HL-60 (cell line): ENCODE measurements at regions not wholly inside any gene's neighbourhood (a gene's known extent, or its start where the extent isn't known, plus 50 kb on each side); places are given as distances from the start of the nearest gene placed in this dataset.

Source experiments
- CTCF ChIP-seq: IDR thresholded peaks from one replicate; pipeline ENCODE4 v1.5.1; 2011; ENCODE audit warnings: low read length, control low read depth, inconsistent platforms; ENCODE audit not compliant: insufficient read depth
- GABPA ChIP-seq: IDR thresholded peaks from 2 replicates; pipeline ENCODE4 v1.6.1; 2012; ENCODE audit warnings: low read depth

- TF ChIP-seq GABPA (no peak), CTCF (no peak)
These were observed 66.9 kb upstream of the SESN3 start for GRCh38 chr11:95297680-95298452.
